Panc1 (cell line): ENCODE measurements at regions not wholly inside any gene's neighbourhood (a gene's known extent, or its start where the extent isn't known, plus 50 kb on each side); places are given as distances from the start of the nearest gene placed in this dataset.

Experiments
- ATAC-seq: fragments of 200-7000 bp; cut with Tn5 transposase; 2 replicates; pipeline ENCODE4 v1.9.1; 2020; ENCODE audit warnings: mild to moderate bottlenecking, moderate library complexity
- BruUV-seq: library from RNA; stranded (reverse); fragments of 400-500 nt; replicated peaks from 2 replicates; lab custom pipeline; 2021; lab: Mats Ljungman, UMichigan
- CTCF ChIA-PET: fragments of 300-600 bp; sonication (Branson Sonifier 250); formaldehyde crosslinking; loops from one replicate; lab custom pipeline; 2022; ENCODE audit warnings: antibody characterized with exemption; lab: Charles Lee
- POLR2A ChIA-PET: fragments of 300-600 bp; sonication (Branson Sonifier 250); formaldehyde crosslinking; loops from one replicate; lab custom pipeline; 2022; ENCODE audit warnings: antibody characterized with exemption; lab: Charles Lee
- DNase-seq: peaks from one replicate; pipeline ENCODE4 v3.0.0-alpha.2; 2010; ENCODE audit warnings: low read depth, low spot score
- H3K27ac ChIP-seq: 2 replicates; pipeline ENCODE4 v1.5.1; 2011; ENCODE audit warnings: mild to moderate bottlenecking, low read length, inconsistent platforms
- H3K27me3 ChIP-seq: fragments of 200-500 bp; sonication (Bioruptor generic); 2 replicates; pipeline ENCODE4 v1.6.0; 2014; ENCODE audit warnings: low read length, inconsistent platforms; ENCODE audit not compliant: control insufficient read depth, insufficient read depth
- H3K36me3 ChIP-seq: fragments of 200-500 bp; sonication (Bioruptor generic); 2 replicates; pipeline ENCODE4 v1.5.1; 2014; ENCODE audit warnings: inconsistent platforms, mild to moderate bottlenecking, low read length, moderate library complexity; ENCODE audit not compliant: control insufficient read depth, insufficient read depth
- H3K4me1 ChIP-seq: 2 replicates; pipeline ENCODE4 v1.5.1; 2011; ENCODE audit warnings: inconsistent platforms, mild to moderate bottlenecking, low read length, moderate library complexity; ENCODE audit not compliant: control insufficient read depth, insufficient read depth
- H3K4me3 ChIP-seq, 2 experiments: 2 replicates each; pipeline ENCODE4 v1.5.1; 2011 to 2012; ENCODE audit warnings: low read depth in 2 of 2, low read length in 2 of 2, mild to moderate bottlenecking in 2 of 2, inconsistent platforms in 1 of 2, moderate library complexity in 1 of 2
- H3K9me3 ChIP-seq: fragments of 200-500 bp; sonication (Bioruptor generic); 2 replicates; pipeline ENCODE4 v1.5.1; 2014; ENCODE audit warnings: low read depth, mild to moderate bottlenecking, inconsistent platforms, low read length, moderate library complexity; ENCODE audit not compliant: control insufficient read depth, insufficient read depth
- POLR2AphosphoS5 ChIP-seq: IDR thresholded peaks from 2 replicates; pipeline ENCODE4 v1.6.1; 2012; ENCODE audit warnings: mild to moderate bottlenecking, low read depth, low read length, moderate library complexity
- SIN3A ChIP-seq: IDR thresholded peaks from 2 replicates; pipeline ENCODE4 v1.6.1; 2012; ENCODE audit warnings: low read depth, mild to moderate bottlenecking, low read length, moderate library complexity, borderline replicate concordance; ENCODE audit not compliant: insufficient read depth
- TCF7L2 ChIP-seq: IDR thresholded peaks from 2 replicates; pipeline ENCODE4 v1.6.1; 2011; ENCODE audit warnings: mild to moderate bottlenecking, low read depth, low read length, inconsistent platforms
- in situ Hi-C: cut with HindIII; loops from 2 replicates; pipeline ENCODE4 v1.10.0; 2016; ENCODE audit warnings: low sequenced_read_pairs, low pct_unique_long_range_greater_than_20kb
- intact Hi-C: fragments of 100-400 bp; cut with micrococcal nuclease; formaldehyde crosslinking; loops from one replicate; pipeline ENCODE4 v1.10.0; 2022; ENCODE audit not compliant: unreplicated experiment
- TF ChIP-seq, protein P1 (sequence below): fragments of 450-650 bp; IDR thresholded peaks from 2 replicates; pipeline ENCODE4 v1.5.1; 2017; ENCODE audit warnings: mild to moderate bottlenecking
- TF ChIP-seq, protein P2 (sequence below), 2 experiments: IDR thresholded peaks; 2 replicates each; pipeline ENCODE4 v1.6.1; 2011 to 2012; ENCODE audit warnings: low read depth in 2 of 2, control low read depth in 1 of 2, low read length in 1 of 2, mild to moderate bottlenecking in 1 of 2, moderate library complexity in 1 of 2; ENCODE audit not compliant: insufficient read depth in 1 of 2

DNA sequence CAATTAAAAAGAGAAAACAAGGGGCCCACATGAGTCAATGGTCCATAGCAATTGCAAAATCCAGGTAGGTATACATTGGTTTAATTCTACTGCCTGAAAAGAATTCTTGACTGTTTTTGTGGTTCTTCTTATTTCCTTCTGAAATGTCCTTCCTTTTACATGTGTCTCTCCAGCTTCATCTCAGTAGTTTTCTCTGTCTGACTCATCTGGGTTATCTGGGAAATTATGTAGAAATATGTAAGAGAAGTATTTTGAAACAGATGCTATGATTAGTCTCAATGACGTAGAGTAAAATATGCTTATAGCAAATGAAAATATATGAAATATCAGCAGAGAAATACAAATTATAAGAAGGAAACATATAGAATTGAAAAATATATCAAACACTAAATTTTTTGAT is 953.2 kb downstream of the BRINP3 start:
- H3K36me3 ChIP-seq: no peaks in the 10 kb centered on the region
- BruUV-seq: no TSS peak
- no peak overlapping the region for H3K4me3 ChIP-seq
- ChIA-PET POLR2A (no interaction called here), CTCF (no interaction called here)
- H3K4me1 ChIP-seq: no peaks in the 10 kb centered on the region
- H3K9me3 ChIP-seq: no peaks in the 10 kb centered on the region
- in situ Hi-C loops (no loop called here), intact Hi-C loops (no loop called here)
- H3K27ac ChIP-seq: no peak overlapping the region
- ATAC-seq (no peak), DNase-seq (no peak)
- no peaks in the 10 kb centered on the region for H3K27me3 ChIP-seq
- TF ChIP-seq TCF7L2 (no peak), SIN3A (no peak), POLR2AphosphoS5 (no peak)
- TF ChIP-seq, protein P1, sequence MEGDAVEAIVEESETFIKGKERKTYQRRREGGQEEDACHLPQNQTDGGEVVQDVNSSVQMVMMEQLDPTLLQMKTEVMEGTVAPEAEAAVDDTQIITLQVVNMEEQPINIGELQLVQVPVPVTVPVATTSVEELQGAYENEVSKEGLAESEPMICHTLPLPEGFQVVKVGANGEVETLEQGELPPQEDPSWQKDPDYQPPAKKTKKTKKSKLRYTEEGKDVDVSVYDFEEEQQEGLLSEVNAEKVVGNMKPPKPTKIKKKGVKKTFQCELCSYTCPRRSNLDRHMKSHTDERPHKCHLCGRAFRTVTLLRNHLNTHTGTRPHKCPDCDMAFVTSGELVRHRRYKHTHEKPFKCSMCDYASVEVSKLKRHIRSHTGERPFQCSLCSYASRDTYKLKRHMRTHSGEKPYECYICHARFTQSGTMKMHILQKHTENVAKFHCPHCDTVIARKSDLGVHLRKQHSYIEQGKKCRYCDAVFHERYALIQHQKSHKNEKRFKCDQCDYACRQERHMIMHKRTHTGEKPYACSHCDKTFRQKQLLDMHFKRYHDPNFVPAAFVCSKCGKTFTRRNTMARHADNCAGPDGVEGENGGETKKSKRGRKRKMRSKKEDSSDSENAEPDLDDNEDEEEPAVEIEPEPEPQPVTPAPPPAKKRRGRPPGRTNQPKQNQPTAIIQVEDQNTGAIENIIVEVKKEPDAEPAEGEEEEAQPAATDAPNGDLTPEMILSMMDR: no peak
- TF ChIP-seq, protein P2, sequence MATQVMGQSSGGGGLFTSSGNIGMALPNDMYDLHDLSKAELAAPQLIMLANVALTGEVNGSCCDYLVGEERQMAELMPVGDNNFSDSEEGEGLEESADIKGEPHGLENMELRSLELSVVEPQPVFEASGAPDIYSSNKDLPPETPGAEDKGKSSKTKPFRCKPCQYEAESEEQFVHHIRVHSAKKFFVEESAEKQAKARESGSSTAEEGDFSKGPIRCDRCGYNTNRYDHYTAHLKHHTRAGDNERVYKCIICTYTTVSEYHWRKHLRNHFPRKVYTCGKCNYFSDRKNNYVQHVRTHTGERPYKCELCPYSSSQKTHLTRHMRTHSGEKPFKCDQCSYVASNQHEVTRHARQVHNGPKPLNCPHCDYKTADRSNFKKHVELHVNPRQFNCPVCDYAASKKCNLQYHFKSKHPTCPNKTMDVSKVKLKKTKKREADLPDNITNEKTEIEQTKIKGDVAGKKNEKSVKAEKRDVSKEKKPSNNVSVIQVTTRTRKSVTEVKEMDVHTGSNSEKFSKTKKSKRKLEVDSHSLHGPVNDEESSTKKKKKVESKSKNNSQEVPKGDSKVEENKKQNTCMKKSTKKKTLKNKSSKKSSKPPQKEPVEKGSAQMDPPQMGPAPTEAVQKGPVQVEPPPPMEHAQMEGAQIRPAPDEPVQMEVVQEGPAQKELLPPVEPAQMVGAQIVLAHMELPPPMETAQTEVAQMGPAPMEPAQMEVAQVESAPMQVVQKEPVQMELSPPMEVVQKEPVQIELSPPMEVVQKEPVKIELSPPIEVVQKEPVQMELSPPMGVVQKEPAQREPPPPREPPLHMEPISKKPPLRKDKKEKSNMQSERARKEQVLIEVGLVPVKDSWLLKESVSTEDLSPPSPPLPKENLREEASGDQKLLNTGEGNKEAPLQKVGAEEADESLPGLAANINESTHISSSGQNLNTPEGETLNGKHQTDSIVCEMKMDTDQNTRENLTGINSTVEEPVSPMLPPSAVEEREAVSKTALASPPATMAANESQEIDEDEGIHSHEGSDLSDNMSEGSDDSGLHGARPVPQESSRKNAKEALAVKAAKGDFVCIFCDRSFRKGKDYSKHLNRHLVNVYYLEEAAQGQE (IDR thresholded peaks at IDR 0.05; ENCODE audit: insufficient read depth in 1 of 2, low read depth in 2 of 2, low read length in 1 of 2): no peak

DNA sequence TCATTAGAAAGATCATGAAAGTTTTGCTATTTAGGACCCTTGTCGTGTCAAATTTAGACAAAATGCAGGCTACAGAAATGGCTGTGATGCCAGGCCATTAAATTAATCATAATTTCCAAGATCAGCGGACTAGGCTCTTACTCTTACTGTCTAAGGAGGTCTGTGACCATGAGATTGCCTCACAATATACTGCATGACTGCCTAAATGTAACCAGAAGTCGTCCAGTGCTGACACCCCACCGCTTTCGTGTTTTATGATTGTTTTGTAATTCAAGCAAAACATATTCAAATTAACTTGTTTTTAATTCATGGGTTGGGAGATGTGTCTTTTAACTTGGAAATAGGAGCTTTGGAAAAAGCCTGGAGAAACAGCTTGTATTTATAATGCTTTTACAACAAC is 947.5 kb downstream of the BRINP3 start:
- in situ Hi-C loops: no loop called here
- BruUV-seq: no TSS peak
- intact Hi-C loops: no loop called here

More for the DNA sequence above, 947.5 kb downstream of the BRINP3 start:
- H3K27ac ChIP-seq: no peak overlapping the region
- no peaks in the 10 kb centered on the region for H3K27me3 ChIP-seq
- DNase-seq (no peak), ATAC-seq (no peak)
- CTCF ChIA-PET: interaction anchor here (0.7 kb wide), 1 partner anchor 363 kb away, joined by 3 read pairs; no protein-coding TSS in a partner anchor
- no peak overlapping the region for H3K4me3 ChIP-seq
- H3K36me3 ChIP-seq: no peaks in the 10 kb centered on the region
- POLR2A ChIA-PET: no interaction called here
- TF ChIP-seq, protein P2 (IDR thresholded peaks at IDR 0.05; ENCODE audit: insufficient read depth in 1 of 2, low read depth in 2 of 2, low read length in 1 of 2): no peak
- no peak for TF ChIP-seq SIN3A
- no peaks in the 10 kb centered on the region for H3K9me3 ChIP-seq
- no peaks in the 10 kb centered on the region for H3K4me1 ChIP-seq
